OCI-LY7 (cell line): ENCODE measurements at regions not wholly inside any gene's neighbourhood (a gene's known extent, or its start where the extent isn't known, plus 50 kb on each side); places are given as distances from the start of the nearest gene placed in this dataset.

Experiments
- EZH2phosphoT487 ChIP-seq: fragments of 200-600 bp; sonication (generic); IDR thresholded peaks from 2 replicates; pipeline ENCODE4 v1.6.1; 2018; ENCODE audit warnings: low read depth, borderline replicate concordance, mild to moderate bottlenecking, mixed run types, antibody characterized with exemption, low read length, moderate library complexity, mixed read lengths
- TF ChIP-seq, protein P1 (sequence below): fragments of 200-600 bp; sonication (generic); conservative IDR thresholded peaks from 2 replicates; pipeline ENCODE4 v1.5.1; 2014; ENCODE audit warnings: mild to moderate bottlenecking, antibody characterized with exemption, low read length, moderate library complexity, mixed read lengths

DNA sequence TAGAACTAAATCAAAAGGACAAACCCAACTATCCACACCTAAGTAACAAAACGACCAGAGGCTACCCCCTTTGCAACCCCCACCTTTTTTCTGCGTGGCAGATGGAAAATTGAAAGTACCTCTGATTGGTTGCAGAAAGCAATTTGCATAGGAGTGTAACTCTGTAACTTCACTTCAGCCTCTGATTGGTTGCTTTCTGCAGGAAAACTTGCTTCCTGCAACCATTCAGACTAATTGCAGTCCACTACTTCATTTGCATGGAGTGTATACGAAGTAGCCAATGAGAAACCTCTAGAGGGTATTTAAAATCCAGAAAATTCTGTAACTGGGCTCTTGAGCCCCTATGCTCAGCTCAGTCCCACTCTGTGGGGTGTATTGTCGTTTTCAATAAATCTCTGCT lies 129.1 kb upstream of the OLIG3 start:
- TF ChIP-seq, protein P1, sequence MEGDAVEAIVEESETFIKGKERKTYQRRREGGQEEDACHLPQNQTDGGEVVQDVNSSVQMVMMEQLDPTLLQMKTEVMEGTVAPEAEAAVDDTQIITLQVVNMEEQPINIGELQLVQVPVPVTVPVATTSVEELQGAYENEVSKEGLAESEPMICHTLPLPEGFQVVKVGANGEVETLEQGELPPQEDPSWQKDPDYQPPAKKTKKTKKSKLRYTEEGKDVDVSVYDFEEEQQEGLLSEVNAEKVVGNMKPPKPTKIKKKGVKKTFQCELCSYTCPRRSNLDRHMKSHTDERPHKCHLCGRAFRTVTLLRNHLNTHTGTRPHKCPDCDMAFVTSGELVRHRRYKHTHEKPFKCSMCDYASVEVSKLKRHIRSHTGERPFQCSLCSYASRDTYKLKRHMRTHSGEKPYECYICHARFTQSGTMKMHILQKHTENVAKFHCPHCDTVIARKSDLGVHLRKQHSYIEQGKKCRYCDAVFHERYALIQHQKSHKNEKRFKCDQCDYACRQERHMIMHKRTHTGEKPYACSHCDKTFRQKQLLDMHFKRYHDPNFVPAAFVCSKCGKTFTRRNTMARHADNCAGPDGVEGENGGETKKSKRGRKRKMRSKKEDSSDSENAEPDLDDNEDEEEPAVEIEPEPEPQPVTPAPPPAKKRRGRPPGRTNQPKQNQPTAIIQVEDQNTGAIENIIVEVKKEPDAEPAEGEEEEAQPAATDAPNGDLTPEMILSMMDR = no peak
- TF ChIP-seq EZH2phosphoT487 = no peak
